ENCODE measurements at regions not wholly inside any gene's neighbourhood (a gene's known extent, or its start where the extent isn't known, plus 50 kb on each side); places are given as distances from the start of the nearest gene placed in this dataset.

GRCh38 chr2:195447323-195447975 lies 209.6 kb upstream of the SLC39A10 start:
- TF ChIP-seq, protein P1, sequence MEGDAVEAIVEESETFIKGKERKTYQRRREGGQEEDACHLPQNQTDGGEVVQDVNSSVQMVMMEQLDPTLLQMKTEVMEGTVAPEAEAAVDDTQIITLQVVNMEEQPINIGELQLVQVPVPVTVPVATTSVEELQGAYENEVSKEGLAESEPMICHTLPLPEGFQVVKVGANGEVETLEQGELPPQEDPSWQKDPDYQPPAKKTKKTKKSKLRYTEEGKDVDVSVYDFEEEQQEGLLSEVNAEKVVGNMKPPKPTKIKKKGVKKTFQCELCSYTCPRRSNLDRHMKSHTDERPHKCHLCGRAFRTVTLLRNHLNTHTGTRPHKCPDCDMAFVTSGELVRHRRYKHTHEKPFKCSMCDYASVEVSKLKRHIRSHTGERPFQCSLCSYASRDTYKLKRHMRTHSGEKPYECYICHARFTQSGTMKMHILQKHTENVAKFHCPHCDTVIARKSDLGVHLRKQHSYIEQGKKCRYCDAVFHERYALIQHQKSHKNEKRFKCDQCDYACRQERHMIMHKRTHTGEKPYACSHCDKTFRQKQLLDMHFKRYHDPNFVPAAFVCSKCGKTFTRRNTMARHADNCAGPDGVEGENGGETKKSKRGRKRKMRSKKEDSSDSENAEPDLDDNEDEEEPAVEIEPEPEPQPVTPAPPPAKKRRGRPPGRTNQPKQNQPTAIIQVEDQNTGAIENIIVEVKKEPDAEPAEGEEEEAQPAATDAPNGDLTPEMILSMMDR (IDR thresholded peaks at IDR 0.05; ENCODE audit: control extremely low read depth in 1 of 3, insufficient read depth in 1 of 3, low read depth in 1 of 3, low read length in 3 of 3): no peak
- TF ChIP-seq HDAC6 (IDR thresholded peaks at IDR 0.05; ENCODE audit: low read depth, low read length) (no peak), POLR2A (IDR thresholded peaks at IDR 0.05; ENCODE audit: control extremely low read depth in 1 of 2, low read depth in 2 of 2, low read length in 2 of 2) (no peak), EZH2 (IDR thresholded peaks at IDR 0.05; ENCODE audit: low read depth, low read length, severe bottlenecking) (no peak), RBBP5 (IDR thresholded peaks at IDR 0.05; ENCODE audit: borderline replicate concordance, low read depth, low read length) (no peak), CBX5 (IDR thresholded peaks at IDR 0.05; ENCODE audit: low read depth, low read length) (no peak), KDM1A (IDR thresholded peaks at IDR 0.05; ENCODE audit: borderline replicate concordance, low read length) (no peak), RAD21 (IDR thresholded peaks at IDR 0.05 in 1 of 2, conservative IDR thresholded peaks at IDR 0.05 in 1 of 2; ENCODE audit: low read depth in 2 of 2, low read length in 2 of 2) (no peak), POLR2AphosphoS5 (IDR thresholded peaks at IDR 0.05; ENCODE audit: low read depth, low read length) (no peak)
